Activated CD8-positive, alpha-beta T cell treated with anti-CD3 and anti-CD28 coated beads for 36 hours (primary cell): ENCODE measurements at regions not wholly inside any gene's neighbourhood (a gene's known extent, or its start where the extent isn't known, plus 50 kb on each side); places are given as distances from the start of the nearest gene placed in this dataset.

Experiments
- ATAC-seq: fragments of 200-7000 bp; cut with Tn5 transposase; one replicate; pipeline ENCODE4 v1.10.0; 2021; ENCODE audit warnings: mild to moderate bottlenecking, moderate library complexity
- CTCF ChIA-PET: fragments of 350-600 bp; sonication (Branson Sonifier 250); formaldehyde crosslinking; loops from one replicate; lab custom pipeline; 2021; ENCODE audit warnings: antibody characterized with exemption; lab: Charles Lee
- POLR2A ChIA-PET: fragments of 350-600 bp; sonication (Branson Sonifier 250); formaldehyde crosslinking; loops from one replicate; lab custom pipeline; 2021; ENCODE audit warnings: antibody characterized with exemption; lab: Charles Lee
- DNase-seq: peaks from one replicate; pipeline ENCODE4 v3.0.0-alpha.2; 2020
- H3K27ac Mint-ChIP-seq: one replicate; pipeline ENCODE4 v1.8.0; 2021; ENCODE audit warnings: mild to moderate bottlenecking, mixed read lengths
- H3K27me3 Mint-ChIP-seq: one replicate; pipeline ENCODE4 v1.8.0; 2021; ENCODE audit warnings: mixed read lengths
- H3K36me3 Mint-ChIP-seq: one replicate; pipeline ENCODE4 v1.8.0; 2021; ENCODE audit warnings: low read depth, mixed read lengths
- H3K4me1 Mint-ChIP-seq: one replicate; pipeline ENCODE4 v1.8.0; 2021; ENCODE audit warnings: low read depth, mixed read lengths
- H3K4me3 Mint-ChIP-seq: one replicate; pipeline ENCODE4 v1.8.0; 2021; ENCODE audit warnings: mild to moderate bottlenecking, moderate library complexity, mixed read lengths
- H3K9me3 Mint-ChIP-seq: one replicate; pipeline ENCODE4 v1.8.0; 2021; ENCODE audit warnings: mixed read lengths
- CTCF ChIP-seq: fragments of 200-600 bp; IDR thresholded peaks from one replicate; pipeline ENCODE4 v1.8.0; 2022; ENCODE audit warnings: antibody characterized with exemption, mild to moderate bottlenecking
- intact Hi-C: fragments of 100-400 bp; cut with micrococcal nuclease; formaldehyde crosslinking; loops from one replicate; pipeline ENCODE4 v1.10.0; 2022

GRCh38 chr9:17863924-17864323, 285.1 kb downstream of the SH3GL2 start:
- Mint-ChIP-seq H3K27me3 (no peaks in the 10 kb centered on the region), H3K4me3 (no peak overlapping the region), H3K4me1 (no peaks in the 10 kb centered on the region), H3K36me3 (no peaks in the 10 kb centered on the region), H3K27ac (no peak overlapping the region), H3K9me3 (no peaks in the 10 kb centered on the region)
- TF ChIP-seq CTCF = no peak
- DNase-seq = no peak
- ChIA-PET CTCF (no interaction called here), POLR2A (no interaction called here)
- intact Hi-C loops = no loop called here
- ATAC-seq = no peak

- H3K27ac Mint-ChIP-seq = no peak overlapping the region
- no peaks in the 10 kb centered on the region for H3K36me3 Mint-ChIP-seq
- H3K4me1 Mint-ChIP-seq = no peaks in the 10 kb centered on the region
- H3K4me3 Mint-ChIP-seq = no peak overlapping the region
- CTCF ChIA-PET = no interaction called here
- ATAC-seq = no peak
- no peak for DNase-seq
- H3K27me3 Mint-ChIP-seq = no peaks in the 10 kb centered on the region
- H3K9me3 Mint-ChIP-seq = no peaks in the 10 kb centered on the region
- TF ChIP-seq CTCF = no peak
- POLR2A ChIA-PET = no interaction called here
- intact Hi-C loops = no loop called here
Observed at GRCh38 chr9:17864951-17865350, 286.1 kb downstream of the SH3GL2 start.

GRCh38 chr9:17865881-17866280, 287.0 kb downstream of the SH3GL2 start:
- H3K27ac Mint-ChIP-seq = no peak overlapping the region
- ChIA-PET CTCF (no interaction called here), POLR2A (no interaction called here)
- no peak for TF ChIP-seq CTCF
- intact Hi-C loops = no loop called here
- no peaks in the 10 kb centered on the region for H3K36me3 Mint-ChIP-seq
- DNase-seq (no peak), ATAC-seq (no peak)
- no peaks in the 10 kb centered on the region for H3K9me3 Mint-ChIP-seq
- no peaks in the 10 kb centered on the region for H3K27me3 Mint-ChIP-seq
- H3K4me1 Mint-ChIP-seq = no peaks in the 10 kb centered on the region
- H3K4me3 Mint-ChIP-seq = no peak overlapping the region

- TF ChIP-seq CTCF = no peak
- no peaks in the 10 kb centered on the region for H3K4me1 Mint-ChIP-seq
- no peak overlapping the region for H3K4me3 Mint-ChIP-seq
- H3K36me3 Mint-ChIP-seq = no peaks in the 10 kb centered on the region
- H3K27me3 Mint-ChIP-seq = no peaks in the 10 kb centered on the region
- POLR2A ChIA-PET = no interaction called here
- intact Hi-C loops = no loop called here
- CTCF ChIA-PET = no interaction called here
- no peak overlapping the region for H3K27ac Mint-ChIP-seq
- ATAC-seq (no peak), DNase-seq (no peak)
- H3K9me3 Mint-ChIP-seq = no peaks in the 10 kb centered on the region
Observed at GRCh38 chr9:17870722-17871121, 291.9 kb downstream of the SH3GL2 start.

- intact Hi-C loops = no loop called here
- H3K27ac Mint-ChIP-seq = no peak overlapping the region
- H3K36me3 Mint-ChIP-seq = no peaks in the 10 kb centered on the region
- DNase-seq (no peak), ATAC-seq (no peak)
- ChIA-PET POLR2A (no interaction called here), CTCF (no interaction called here)
- no peak overlapping the region for H3K4me3 Mint-ChIP-seq
- no peaks in the 10 kb centered on the region for H3K9me3 Mint-ChIP-seq
- H3K27me3 Mint-ChIP-seq = no peaks in the 10 kb centered on the region
- H3K4me1 Mint-ChIP-seq = no peaks in the 10 kb centered on the region
- TF ChIP-seq CTCF = no peak
Observed at GRCh38 chr9:17871213-17871890, 292.5 kb downstream of the SH3GL2 start.
